K562 (cell line): ENCODE measurements at regions not wholly inside any gene's neighbourhood (a gene's known extent, or its start where the extent isn't known, plus 50 kb on each side); places are given as distances from the start of the nearest gene placed in this dataset.
A peak's percentile ranks its signal among the peaks of the same experiment; 100 is the strongest.

Experiments
- ATF7 ChIP-seq: fragments of 450-650 bp; IDR thresholded peaks from 2 replicates; pipeline ENCODE4 v1.7.1; 2014; ENCODE audit warnings: mild to moderate bottlenecking, moderate library complexity
- CXXC5 ChIP-seq: fragments of 250-450 bp; sonication (Bioruptor Pico); IDR thresholded peaks from 2 replicates; pipeline ENCODE4 v1.8.0; 2022; ENCODE audit warnings: inconsistent platforms, mild to moderate bottlenecking, moderate library complexity
- EHMT2 ChIP-seq: fragments of 450-650 bp; IDR thresholded peaks from 2 replicates; pipeline ENCODE4 v1.6.1; 2018; ENCODE audit warnings: antibody characterized with exemption
- ERF ChIP-seq: fragments of 450-650 bp; formaldehyde crosslinking; IDR thresholded peaks from 2 replicates; pipeline ENCODE4 v1.4.0; 2020; ENCODE audit warnings: mild to moderate bottlenecking, mixed read lengths
- GTF2A2 ChIP-seq: IDR thresholded peaks from 2 replicates; pipeline ENCODE4 v1.6.1; 2016; ENCODE audit warnings: mild to moderate bottlenecking, missing genetic modification characterization, missing compliant biosample characterization
- MAZ ChIP-seq, 2 experiments: fragments of 450-650 bp in 1 of 2; sonication (generic) in 1 of 2; formaldehyde crosslinking; IDR thresholded peaks in 1 of 2; conservative IDR thresholded peaks in 1 of 2; 2 replicates each; pipeline versions ENCODE4 v1.4.0 to v1.5.0; 2020; ENCODE audit warnings: mild to moderate bottlenecking in 1 of 2, missing genetic modification reagents in 1 of 2
- NFRKB ChIP-seq: fragments of 450-650 bp; IDR thresholded peaks from 2 replicates; pipeline ENCODE4 v1.6.1; 2016; ENCODE audit warnings: low read depth
- NR2C1 ChIP-seq, 2 experiments: fragments of 450-650 bp; IDR thresholded peaks; 2 replicates each; pipeline ENCODE4 v1.6.1; 2017; ENCODE audit warnings: mild to moderate bottlenecking in 2 of 2, antibody characterized with exemption in 1 of 2, inconsistent platforms in 1 of 2, missing compliant biosample characterization in 1 of 2, missing genetic modification characterization in 1 of 2
- POLR2B ChIP-seq: fragments of 450-650 bp; IDR thresholded peaks from 2 replicates; pipeline ENCODE4 v1.6.1; 2018; ENCODE audit warnings: low read depth; ENCODE audit not compliant: partially characterized antibody
- POLR2H ChIP-seq: IDR thresholded peaks from 2 replicates; pipeline ENCODE4 v1.6.1; 2016; ENCODE audit warnings: missing genetic modification characterization, low read depth, mild to moderate bottlenecking, control low read depth, missing compliant biosample characterization, moderate library complexity
- TAF7 ChIP-seq: fragments of 450-650 bp; IDR thresholded peaks from 2 replicates; pipeline ENCODE4 v1.6.1; 2016; ENCODE audit warnings: missing genetic modification characterization, missing compliant biosample characterization
- TAF9B ChIP-seq: fragments of 450-650 bp; IDR thresholded peaks from 2 replicates; pipeline ENCODE4 v1.6.1; 2018; ENCODE audit warnings: mild to moderate bottlenecking; ENCODE audit not compliant: partially characterized antibody
- YY1 ChIP-seq, 3 experiments: IDR thresholded peaks; 2 replicates each; pipeline ENCODE4 v1.6.1; 2011; ENCODE audit warnings: low read length in 2 of 3, mild to moderate bottlenecking in 2 of 3, moderate library complexity in 2 of 3, borderline replicate concordance in 1 of 3, control low read depth in 1 of 3, low read depth in 1 of 3; ENCODE audit not compliant: insufficient read depth in 3 of 3, insufficient replicate concordance in 2 of 3, control insufficient read depth in 1 of 3, insufficient read length in 1 of 3; ENCODE audit errors: extremely low read depth in 1 of 3
- TF ChIP-seq, protein P1 (sequence below): fragments of 450-650 bp; IDR thresholded peaks from 2 replicates; pipeline ENCODE4 v1.6.1; 2016; ENCODE audit warnings: missing biosample characterization, missing genetic modification characterization
- TF ChIP-seq, protein P2 (sequence below): fragments of 450-650 bp; IDR thresholded peaks from 2 replicates; pipeline ENCODE4 v1.6.1; 2016; ENCODE audit warnings: mild to moderate bottlenecking, moderate library complexity

DNA sequence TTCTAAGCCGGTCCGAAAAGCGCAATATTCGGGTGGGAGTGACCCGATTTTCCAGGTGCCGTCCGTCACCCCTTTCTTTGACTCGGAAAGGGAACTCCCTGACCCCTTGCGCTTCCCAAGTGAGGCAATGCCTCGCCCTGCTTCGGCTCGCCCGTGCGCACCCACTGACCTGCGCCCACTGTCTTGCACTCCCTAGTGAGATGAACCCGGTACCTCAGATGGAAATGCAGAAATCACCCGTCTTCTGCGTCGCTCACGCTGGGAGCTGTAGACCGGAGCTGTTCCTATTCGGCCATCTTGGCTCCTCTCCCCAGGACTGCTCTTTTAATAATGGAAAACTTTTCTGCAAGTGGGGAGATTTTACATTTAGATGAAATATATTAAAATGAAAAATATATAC lies 297.5 kb downstream of the LNPK start (continued):
- TF ChIP-seq CXXC5 (CRISPR knock-in tag), result peak; percentile 56
- TF ChIP-seq ERF (CRISPR knock-in tag), result 0 out of 2 replicates have a peak, but pooled peaks have one; percentile 39
- peak; percentile 86 for TF ChIP-seq TAF7 (tag)
- TF ChIP-seq GTF2A2, result 0 out of 2 replicates have a peak, but pooled peaks have one; percentile 43
- peak; percentile 89 for TF ChIP-seq NFRKB
- peak in 1 of 2 experiments; percentile 74; a peak in 2 of 4 replicates for TF ChIP-seq MAZ (CRISPR knock-in tag; conservative IDR thresholded peaks at IDR 0.05 in 1 of 2, IDR thresholded peaks at IDR 0.05 in 1 of 2)
- TF ChIP-seq EHMT2, result peak; percentile 86; the same call in 1 of the 2 replicates
- TF ChIP-seq, protein P1, sequence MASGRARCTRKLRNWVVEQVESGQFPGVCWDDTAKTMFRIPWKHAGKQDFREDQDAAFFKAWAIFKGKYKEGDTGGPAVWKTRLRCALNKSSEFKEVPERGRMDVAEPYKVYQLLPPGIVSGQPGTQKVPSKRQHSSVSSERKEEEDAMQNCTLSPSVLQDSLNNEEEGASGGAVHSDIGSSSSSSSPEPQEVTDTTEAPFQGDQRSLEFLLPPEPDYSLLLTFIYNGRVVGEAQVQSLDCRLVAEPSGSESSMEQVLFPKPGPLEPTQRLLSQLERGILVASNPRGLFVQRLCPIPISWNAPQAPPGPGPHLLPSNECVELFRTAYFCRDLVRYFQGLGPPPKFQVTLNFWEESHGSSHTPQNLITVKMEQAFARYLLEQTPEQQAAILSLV (tag), result 0 out of 2 replicates have a peak, but pooled peaks have one; percentile 22
- peak in 1 of 3 experiments; percentile 54 for TF ChIP-seq YY1 (IDR thresholded peaks at IDR 0.05; ENCODE audit: borderline replicate concordance in 1 of 3, control insufficient read depth in 1 of 3, extremely low read depth in 1 of 3, insufficient read depth in 3 of 3, insufficient read length in 1 of 3, insufficient replicate concordance in 2 of 3, low read depth in 1 of 3, low read length in 2 of 3)
- peak; percentile 47 for TF ChIP-seq TAF9B
- TF ChIP-seq POLR2H, result peak; percentile 81
- TF ChIP-seq, protein P2, sequence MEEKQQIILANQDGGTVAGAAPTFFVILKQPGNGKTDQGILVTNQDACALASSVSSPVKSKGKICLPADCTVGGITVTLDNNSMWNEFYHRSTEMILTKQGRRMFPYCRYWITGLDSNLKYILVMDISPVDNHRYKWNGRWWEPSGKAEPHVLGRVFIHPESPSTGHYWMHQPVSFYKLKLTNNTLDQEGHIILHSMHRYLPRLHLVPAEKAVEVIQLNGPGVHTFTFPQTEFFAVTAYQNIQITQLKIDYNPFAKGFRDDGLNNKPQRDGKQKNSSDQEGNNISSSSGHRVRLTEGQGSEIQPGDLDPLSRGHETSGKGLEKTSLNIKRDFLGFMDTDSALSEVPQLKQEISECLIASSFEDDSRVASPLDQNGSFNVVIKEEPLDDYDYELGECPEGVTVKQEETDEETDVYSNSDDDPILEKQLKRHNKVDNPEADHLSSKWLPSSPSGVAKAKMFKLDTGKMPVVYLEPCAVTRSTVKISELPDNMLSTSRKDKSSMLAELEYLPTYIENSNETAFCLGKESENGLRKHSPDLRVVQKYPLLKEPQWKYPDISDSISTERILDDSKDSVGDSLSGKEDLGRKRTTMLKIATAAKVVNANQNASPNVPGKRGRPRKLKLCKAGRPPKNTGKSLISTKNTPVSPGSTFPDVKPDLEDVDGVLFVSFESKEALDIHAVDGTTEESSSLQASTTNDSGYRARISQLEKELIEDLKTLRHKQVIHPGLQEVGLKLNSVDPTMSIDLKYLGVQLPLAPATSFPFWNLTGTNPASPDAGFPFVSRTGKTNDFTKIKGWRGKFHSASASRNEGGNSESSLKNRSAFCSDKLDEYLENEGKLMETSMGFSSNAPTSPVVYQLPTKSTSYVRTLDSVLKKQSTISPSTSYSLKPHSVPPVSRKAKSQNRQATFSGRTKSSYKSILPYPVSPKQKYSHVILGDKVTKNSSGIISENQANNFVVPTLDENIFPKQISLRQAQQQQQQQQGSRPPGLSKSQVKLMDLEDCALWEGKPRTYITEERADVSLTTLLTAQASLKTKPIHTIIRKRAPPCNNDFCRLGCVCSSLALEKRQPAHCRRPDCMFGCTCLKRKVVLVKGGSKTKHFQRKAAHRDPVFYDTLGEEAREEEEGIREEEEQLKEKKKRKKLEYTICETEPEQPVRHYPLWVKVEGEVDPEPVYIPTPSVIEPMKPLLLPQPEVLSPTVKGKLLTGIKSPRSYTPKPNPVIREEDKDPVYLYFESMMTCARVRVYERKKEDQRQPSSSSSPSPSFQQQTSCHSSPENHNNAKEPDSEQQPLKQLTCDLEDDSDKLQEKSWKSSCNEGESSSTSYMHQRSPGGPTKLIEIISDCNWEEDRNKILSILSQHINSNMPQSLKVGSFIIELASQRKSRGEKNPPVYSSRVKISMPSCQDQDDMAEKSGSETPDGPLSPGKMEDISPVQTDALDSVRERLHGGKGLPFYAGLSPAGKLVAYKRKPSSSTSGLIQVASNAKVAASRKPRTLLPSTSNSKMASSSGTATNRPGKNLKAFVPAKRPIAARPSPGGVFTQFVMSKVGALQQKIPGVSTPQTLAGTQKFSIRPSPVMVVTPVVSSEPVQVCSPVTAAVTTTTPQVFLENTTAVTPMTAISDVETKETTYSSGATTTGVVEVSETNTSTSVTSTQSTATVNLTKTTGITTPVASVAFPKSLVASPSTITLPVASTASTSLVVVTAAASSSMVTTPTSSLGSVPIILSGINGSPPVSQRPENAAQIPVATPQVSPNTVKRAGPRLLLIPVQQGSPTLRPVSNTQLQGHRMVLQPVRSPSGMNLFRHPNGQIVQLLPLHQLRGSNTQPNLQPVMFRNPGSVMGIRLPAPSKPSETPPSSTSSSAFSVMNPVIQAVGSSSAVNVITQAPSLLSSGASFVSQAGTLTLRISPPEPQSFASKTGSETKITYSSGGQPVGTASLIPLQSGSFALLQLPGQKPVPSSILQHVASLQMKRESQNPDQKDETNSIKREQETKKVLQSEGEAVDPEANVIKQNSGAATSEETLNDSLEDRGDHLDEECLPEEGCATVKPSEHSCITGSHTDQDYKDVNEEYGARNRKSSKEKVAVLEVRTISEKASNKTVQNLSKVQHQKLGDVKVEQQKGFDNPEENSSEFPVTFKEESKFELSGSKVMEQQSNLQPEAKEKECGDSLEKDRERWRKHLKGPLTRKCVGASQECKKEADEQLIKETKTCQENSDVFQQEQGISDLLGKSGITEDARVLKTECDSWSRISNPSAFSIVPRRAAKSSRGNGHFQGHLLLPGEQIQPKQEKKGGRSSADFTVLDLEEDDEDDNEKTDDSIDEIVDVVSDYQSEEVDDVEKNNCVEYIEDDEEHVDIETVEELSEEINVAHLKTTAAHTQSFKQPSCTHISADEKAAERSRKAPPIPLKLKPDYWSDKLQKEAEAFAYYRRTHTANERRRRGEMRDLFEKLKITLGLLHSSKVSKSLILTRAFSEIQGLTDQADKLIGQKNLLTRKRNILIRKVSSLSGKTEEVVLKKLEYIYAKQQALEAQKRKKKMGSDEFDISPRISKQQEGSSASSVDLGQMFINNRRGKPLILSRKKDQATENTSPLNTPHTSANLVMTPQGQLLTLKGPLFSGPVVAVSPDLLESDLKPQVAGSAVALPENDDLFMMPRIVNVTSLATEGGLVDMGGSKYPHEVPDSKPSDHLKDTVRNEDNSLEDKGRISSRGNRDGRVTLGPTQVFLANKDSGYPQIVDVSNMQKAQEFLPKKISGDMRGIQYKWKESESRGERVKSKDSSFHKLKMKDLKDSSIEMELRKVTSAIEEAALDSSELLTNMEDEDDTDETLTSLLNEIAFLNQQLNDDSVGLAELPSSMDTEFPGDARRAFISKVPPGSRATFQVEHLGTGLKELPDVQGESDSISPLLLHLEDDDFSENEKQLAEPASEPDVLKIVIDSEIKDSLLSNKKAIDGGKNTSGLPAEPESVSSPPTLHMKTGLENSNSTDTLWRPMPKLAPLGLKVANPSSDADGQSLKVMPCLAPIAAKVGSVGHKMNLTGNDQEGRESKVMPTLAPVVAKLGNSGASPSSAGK, result 0 out of 2 replicates have a peak, but pooled peaks have one; percentile 15
- TF ChIP-seq ATF7, result 0 out of 2 replicates have a peak, but pooled peaks have one; percentile 17
- TF ChIP-seq NR2C1 (IDR thresholded peaks at IDR 0.05), result 0 out of 2 replicates have a peak, but pooled peaks have one; percentile 17
- peak; percentile 66 for TF ChIP-seq NR2C1 (tag; IDR thresholded peaks at IDR 0.05)
- TF ChIP-seq POLR2B, result peak; percentile 34
